Liver (tissue), 8 donors: ENCODE measurements at regions not wholly inside any gene's neighbourhood (a gene's known extent, or its start where the extent isn't known, plus 50 kb on each side); places are given as distances from the start of the nearest gene placed in this dataset.

Source experiments
- DNase-seq: peaks from one replicate; pipeline ENCODE4 v3.0.0-alpha.2; 2017; ENCODE audit warnings: low spot score
- H3K27ac ChIP-seq, 2 donors: one replicate each; pipeline ENCODE4 v1.7.0; 2013; ENCODE audit warnings: inconsistent platforms in 2 of 2, low read length in 2 of 2, control low read depth in 1 of 2, low read depth in 1 of 2, mild to moderate bottlenecking in 1 of 2
- H3K27me3 ChIP-seq, 4 donors: one replicate each; pipeline versions ENCODE4 v1.6.1 to v1.7.0; 2013; ENCODE audit warnings: low read length in 3 of 4, inconsistent platforms in 1 of 4, mild to moderate bottlenecking in 1 of 4, moderate library complexity in 1 of 4; ENCODE audit not compliant: control insufficient read depth in 4 of 4, insufficient read depth in 4 of 4
- H3K36me3 ChIP-seq, 4 donors: one replicate each; pipeline versions ENCODE4 v1.6.1 to v1.7.0; 2013; ENCODE audit warnings: low read length in 3 of 4, mild to moderate bottlenecking in 3 of 4, low read depth in 1 of 4, moderate library complexity in 1 of 4; ENCODE audit not compliant: control insufficient read depth in 4 of 4, insufficient read depth in 3 of 4
- H3K4me1 ChIP-seq, 4 donors: one replicate each; pipeline versions ENCODE4 v1.6.1 to v1.7.0; 2013; ENCODE audit warnings: low read length in 3 of 4, mild to moderate bottlenecking in 3 of 4, moderate library complexity in 1 of 4; ENCODE audit not compliant: control insufficient read depth in 4 of 4, insufficient read depth in 4 of 4
- H3K4me3 ChIP-seq, 3 donors: one replicate each; pipeline versions ENCODE4 v1.6.1 to v1.7.0; 2013; ENCODE audit warnings: low read length in 3 of 3, control low read depth in 1 of 3, low read depth in 1 of 3, mild to moderate bottlenecking in 1 of 3
- H3K9ac ChIP-seq, 2 donors: one replicate each; pipeline ENCODE4 v1.7.0; 2013; ENCODE audit warnings: low read length in 2 of 2, mild to moderate bottlenecking in 2 of 2, moderate library complexity in 2 of 2, control low read depth in 1 of 2, low read depth in 1 of 2
- H3K9me3 ChIP-seq, 4 donors: one replicate each; pipeline versions ENCODE4 v1.6.1 to v1.7.0; 2013; ENCODE audit warnings: low read length in 3 of 4; ENCODE audit not compliant: control insufficient read depth in 4 of 4
- ATF3 ChIP-seq: IDR thresholded peaks from 2 replicates; pipeline ENCODE4 v1.6.1; 2016; ENCODE audit warnings: antibody characterized with exemption
- CTCF ChIP-seq: fragments of 150-350 bp; IDR thresholded peaks from 2 replicates; pipeline ENCODE4 v1.5.1; 2017; ENCODE audit warnings: improper control_type of control experiment, low read depth, low read length; ENCODE audit not compliant: missing input control
- EGR1 ChIP-seq, 2 donors: IDR thresholded peaks; 2 replicates each; pipeline ENCODE4 v1.6.1; 2016 to 2018; ENCODE audit warnings: antibody characterized with exemption in 2 of 2, low read depth in 2 of 2
- FOXA1 ChIP-seq: IDR thresholded peaks from 2 replicates; pipeline ENCODE4 v1.6.1; 2016; ENCODE audit warnings: antibody characterized with exemption
- FOXA2 ChIP-seq: IDR thresholded peaks from 2 replicates; pipeline ENCODE4 v1.6.1; 2016; ENCODE audit warnings: antibody characterized with exemption
- GABPA ChIP-seq, 2 donors: IDR thresholded peaks in 1 of 2; conservative IDR thresholded peaks in 1 of 2; 2 replicates each; pipeline ENCODE4 v1.6.1; 2016; ENCODE audit warnings: antibody characterized with exemption in 2 of 2, mild to moderate bottlenecking in 1 of 2, moderate library complexity in 1 of 2
- HNF4G ChIP-seq: IDR thresholded peaks from 2 replicates; pipeline ENCODE4 v1.6.1; 2016; ENCODE audit warnings: antibody characterized with exemption
- JUND ChIP-seq, 2 donors: IDR thresholded peaks; 2 replicates each; pipeline ENCODE4 v1.6.1; 2016; ENCODE audit warnings: antibody characterized with exemption in 2 of 2
- NR2F2 ChIP-seq: IDR thresholded peaks from 2 replicates; pipeline ENCODE4 v1.6.1; 2016; ENCODE audit warnings: antibody characterized with exemption
- RAD21 ChIP-seq, 2 donors: IDR thresholded peaks; 2 replicates each; pipeline ENCODE4 v1.6.1; 2016; ENCODE audit warnings: antibody characterized with exemption in 2 of 2, mild to moderate bottlenecking in 2 of 2
- REST ChIP-seq: IDR thresholded peaks from 2 replicates; pipeline ENCODE4 v1.6.1; 2016; ENCODE audit warnings: antibody characterized with exemption, mild to moderate bottlenecking
- RXRA ChIP-seq, 2 donors: IDR thresholded peaks; 2 replicates each; pipeline ENCODE4 v1.6.1; 2017 to 2018; ENCODE audit warnings: antibody characterized with exemption in 2 of 2, mild to moderate bottlenecking in 1 of 2
- SP1 ChIP-seq: IDR thresholded peaks from 2 replicates; pipeline ENCODE4 v1.6.1; 2018; ENCODE audit warnings: antibody characterized with exemption, mild to moderate bottlenecking
- TAF1 ChIP-seq: conservative IDR thresholded peaks from 2 replicates; pipeline ENCODE4 v1.6.1; 2016; ENCODE audit warnings: antibody characterized with exemption, mild to moderate bottlenecking
- YY1 ChIP-seq: IDR thresholded peaks from 2 replicates; pipeline ENCODE4 v1.6.1; 2016; ENCODE audit warnings: antibody characterized with exemption, mild to moderate bottlenecking
- ZBTB33 ChIP-seq: IDR thresholded peaks from 2 replicates; pipeline ENCODE4 v1.6.1; 2016; ENCODE audit warnings: antibody characterized with exemption
- WGBS: extraction: QIAGEN DNeasy Blood & Tissue Kit; methylation state at CpG from one replicate; pipeline ENCODE4 v1.1.7; 2013; 5-methylcytosine and 5-hydroxymethylcytosine counted together
- TF ChIP-seq, protein P1 (sequence below): IDR thresholded peaks from 2 replicates; pipeline ENCODE4 v1.6.1; 2016; ENCODE audit warnings: antibody characterized with exemption
- donor health status: healthy.
- donor health status: healthy.
- donor health status: healthy.
- donor health status: healthy.
- donor health status: healthy.

GRCh38 chr4:117821834-117822233 lies 212.5 kb upstream of the NDST3 start:
- H3K36me3 ChIP-seq: no peaks in the 10 kb centered on the region
- DNase-seq: no peak
- H3K9me3 ChIP-seq: no peaks in the 10 kb centered on the region
- WGBS: 88% methylated on average over 3 of the region's 3 CpGs
- H3K9ac ChIP-seq: no peak overlapping the region
- H3K27me3 ChIP-seq: no peaks in the 10 kb centered on the region
- H3K27ac ChIP-seq: no peak overlapping the region
- no peak for TF ChIP-seq ZBTB33
- no peak for TF ChIP-seq HNF4G
- TF ChIP-seq NR2F2: no peak
- no peak for TF ChIP-seq ATF3
- no peak for TF ChIP-seq SP1
- no peak for TF ChIP-seq EGR1 (IDR thresholded peaks at IDR 0.05; ENCODE audit: low read depth in 2 of 2)
- TF ChIP-seq FOXA1: no peak
- TF ChIP-seq TAF1: no peak
- TF ChIP-seq RAD21 (IDR thresholded peaks at IDR 0.05): no peak
- TF ChIP-seq GABPA (IDR thresholded peaks at IDR 0.05 in 1 of 2, conservative IDR thresholded peaks at IDR 0.05 in 1 of 2): no peak
- no peak for TF ChIP-seq REST
- TF ChIP-seq YY1: no peak
- TF ChIP-seq CTCF: no peak
- no peak for TF ChIP-seq FOXA2
- H3K4me1 ChIP-seq: peaks cover 0 to 9% (median under 1%) of the 10 kb centered on the region in 4 donors
- no peak overlapping the region for H3K4me3 ChIP-seq

DNA sequence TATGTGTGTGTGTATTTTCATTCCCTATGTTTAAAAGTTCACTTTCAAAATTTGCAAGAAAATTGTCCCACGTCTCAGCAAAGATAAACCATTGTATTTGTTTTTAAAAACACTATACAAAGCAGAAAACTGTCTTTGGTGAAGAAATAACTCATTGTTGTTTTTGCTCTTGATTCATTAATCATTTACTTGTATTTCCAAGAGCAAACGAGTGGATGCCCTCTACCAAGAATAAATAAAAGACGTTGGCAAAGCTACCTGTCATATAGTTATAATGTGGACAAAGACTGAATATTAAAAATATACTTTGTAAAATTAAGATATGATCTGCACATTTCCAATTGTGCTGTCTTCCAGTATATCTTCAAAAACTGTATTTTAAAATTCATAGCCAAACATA lies 210.9 kb upstream of the NDST3 start:
- Histone ChIP-seq H3K27ac (no peak overlapping the region), H3K9ac (no peak overlapping the region), H3K9me3 (no peaks in the 10 kb centered on the region), H3K36me3 (no peaks in the 10 kb centered on the region), H3K4me1 (peaks cover 0 to 9% (median under 1%) of the 10 kb centered on the region in 4 donors), H3K27me3 (no peaks in the 10 kb centered on the region), H3K4me3 (no peak overlapping the region)
- no peak for DNase-seq
- 30% methylated on average over 3 of the region's 3 CpGs for WGBS
- no peak for TF ChIP-seq FOXA1
- no peak for TF ChIP-seq GABPA (IDR thresholded peaks at IDR 0.05 in 1 of 2, conservative IDR thresholded peaks at IDR 0.05 in 1 of 2)
- no peak for TF ChIP-seq NR2F2
- TF ChIP-seq, protein P1, sequence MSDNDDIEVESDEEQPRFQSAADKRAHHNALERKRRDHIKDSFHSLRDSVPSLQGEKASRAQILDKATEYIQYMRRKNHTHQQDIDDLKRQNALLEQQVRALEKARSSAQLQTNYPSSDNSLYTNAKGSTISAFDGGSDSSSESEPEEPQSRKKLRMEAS: no peak
- no peak for TF ChIP-seq TAF1
- TF ChIP-seq FOXA2: no peak
- no peak for TF ChIP-seq YY1
- TF ChIP-seq JUND (IDR thresholded peaks at IDR 0.05): no peak
- TF ChIP-seq REST: no peak
- TF ChIP-seq ZBTB33: no peak
- no peak for TF ChIP-seq RXRA (IDR thresholded peaks at IDR 0.05)
- TF ChIP-seq EGR1 (IDR thresholded peaks at IDR 0.05; ENCODE audit: low read depth in 2 of 2): no peak
- no peak for TF ChIP-seq RAD21 (IDR thresholded peaks at IDR 0.05)
